Liver (tissue), 3 donors: ENCODE measurements at regions not wholly inside any gene's neighbourhood (a gene's known extent, or its start where the extent isn't known, plus 50 kb on each side); places are given as distances from the start of the nearest gene placed in this dataset.

ENCODE experiments used
- CTCF ChIP-seq: fragments of 150-350 bp; IDR thresholded peaks from 2 replicates; pipeline ENCODE4 v1.5.1; 2017; ENCODE audit warnings: improper control_type of control experiment, low read depth, low read length; ENCODE audit not compliant: missing input control
- EGR1 ChIP-seq, 2 donors: IDR thresholded peaks; 2 replicates each; pipeline ENCODE4 v1.6.1; 2016 to 2018; ENCODE audit warnings: antibody characterized with exemption in 2 of 2, low read depth in 2 of 2
- FOXA1 ChIP-seq: IDR thresholded peaks from 2 replicates; pipeline ENCODE4 v1.6.1; 2016; ENCODE audit warnings: antibody characterized with exemption
- GABPA ChIP-seq, 2 donors: IDR thresholded peaks in 1 of 2; conservative IDR thresholded peaks in 1 of 2; 2 replicates each; pipeline ENCODE4 v1.6.1; 2016; ENCODE audit warnings: antibody characterized with exemption in 2 of 2, mild to moderate bottlenecking in 1 of 2, moderate library complexity in 1 of 2
- JUND ChIP-seq, 2 donors: IDR thresholded peaks; 2 replicates each; pipeline ENCODE4 v1.6.1; 2016; ENCODE audit warnings: antibody characterized with exemption in 2 of 2
- MAX ChIP-seq: IDR thresholded peaks from 2 replicates; pipeline ENCODE4 v1.6.1; 2016; ENCODE audit warnings: antibody characterized with exemption
- NR2F2 ChIP-seq: IDR thresholded peaks from 2 replicates; pipeline ENCODE4 v1.6.1; 2016; ENCODE audit warnings: antibody characterized with exemption
- RAD21 ChIP-seq, 2 donors: IDR thresholded peaks; 2 replicates each; pipeline ENCODE4 v1.6.1; 2016; ENCODE audit warnings: antibody characterized with exemption in 2 of 2, mild to moderate bottlenecking in 2 of 2
- REST ChIP-seq: IDR thresholded peaks from 2 replicates; pipeline ENCODE4 v1.6.1; 2016; ENCODE audit warnings: antibody characterized with exemption, mild to moderate bottlenecking
- SP1 ChIP-seq: IDR thresholded peaks from 2 replicates; pipeline ENCODE4 v1.6.1; 2018; ENCODE audit warnings: antibody characterized with exemption, mild to moderate bottlenecking
- YY1 ChIP-seq: IDR thresholded peaks from 2 replicates; pipeline ENCODE4 v1.6.1; 2016; ENCODE audit warnings: antibody characterized with exemption, mild to moderate bottlenecking
- TF ChIP-seq, protein P1 (sequence below): IDR thresholded peaks from 2 replicates; pipeline ENCODE4 v1.6.1; 2016; ENCODE audit warnings: antibody characterized with exemption
- TF ChIP-seq, protein P2 (sequence below): IDR thresholded peaks from 2 replicates; pipeline ENCODE4 v1.6.1; 2016; ENCODE audit warnings: antibody characterized with exemption
- donor health status: healthy.
- donor health status: healthy.

GRCh38 chr2:212842544-212843185, 304.1 kb upstream of the ERBB4 start:
- TF ChIP-seq CTCF (no peak), GABPA (IDR thresholded peaks at IDR 0.05 in 1 of 2, conservative IDR thresholded peaks at IDR 0.05 in 1 of 2) (no peak), MAX (no peak), SP1 (no peak), NR2F2 (no peak), YY1 (no peak), RAD21 (IDR thresholded peaks at IDR 0.05) (no peak), JUND (IDR thresholded peaks at IDR 0.05) (no peak), REST (no peak), EGR1 (IDR thresholded peaks at IDR 0.05; ENCODE audit: low read depth in 2 of 2) (no peak), FOXA1 (no peak)
- TF ChIP-seq, protein P1, sequence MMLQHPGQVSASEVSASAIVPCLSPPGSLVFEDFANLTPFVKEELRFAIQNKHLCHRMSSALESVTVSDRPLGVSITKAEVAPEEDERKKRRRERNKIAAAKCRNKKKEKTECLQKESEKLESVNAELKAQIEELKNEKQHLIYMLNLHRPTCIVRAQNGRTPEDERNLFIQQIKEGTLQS, result no peak
- TF ChIP-seq, protein P2, sequence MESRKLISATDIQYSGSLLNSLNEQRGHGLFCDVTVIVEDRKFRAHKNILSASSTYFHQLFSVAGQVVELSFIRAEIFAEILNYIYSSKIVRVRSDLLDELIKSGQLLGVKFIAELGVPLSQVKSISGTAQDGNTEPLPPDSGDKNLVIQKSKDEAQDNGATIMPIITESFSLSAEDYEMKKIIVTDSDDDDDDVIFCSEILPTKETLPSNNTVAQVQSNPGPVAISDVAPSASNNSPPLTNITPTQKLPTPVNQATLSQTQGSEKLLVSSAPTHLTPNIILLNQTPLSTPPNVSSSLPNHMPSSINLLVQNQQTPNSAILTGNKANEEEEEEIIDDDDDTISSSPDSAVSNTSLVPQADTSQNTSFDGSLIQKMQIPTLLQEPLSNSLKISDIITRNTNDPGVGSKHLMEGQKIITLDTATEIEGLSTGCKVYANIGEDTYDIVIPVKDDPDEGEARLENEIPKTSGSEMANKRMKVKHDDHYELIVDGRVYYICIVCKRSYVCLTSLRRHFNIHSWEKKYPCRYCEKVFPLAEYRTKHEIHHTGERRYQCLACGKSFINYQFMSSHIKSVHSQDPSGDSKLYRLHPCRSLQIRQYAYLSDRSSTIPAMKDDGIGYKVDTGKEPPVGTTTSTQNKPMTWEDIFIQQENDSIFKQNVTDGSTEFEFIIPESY, result no peak
